ENCODE measurements at regions not wholly inside any gene's neighbourhood (a gene's known extent, or its start where the extent isn't known, plus 50 kb on each side); places are given as distances from the start of the nearest gene placed in this dataset.

GRCh38 chr5:173464813-173465212 is 136.6 kb upstream of the STC2 start:
- Histone ChIP-seq H3K27ac (ENCODE audit: low read depth, low read length) (no peak overlapping the region), H3K4me3 (ENCODE audit: low read depth, low read length) (no peak overlapping the region), H3K9me3 (ENCODE audit: control insufficient read depth, insufficient read depth, low read length) (peaks cover 15% of the 10 kb centered on the region; the same call in 1 of the 2 replicates), H3K27me3 (ENCODE audit: control insufficient read depth, insufficient read depth, low read length) (no peaks in the 10 kb centered on the region)
- POLR2A ChIA-PET, result interaction anchor here (0.9 kb wide), 1 partner anchor 161 kb away, joined by 3 read pairs; no protein-coding TSS in a partner anchor
- no peak for DNase-seq (ENCODE audit: low read depth, low spot score)
- TF ChIP-seq, protein P1, sequence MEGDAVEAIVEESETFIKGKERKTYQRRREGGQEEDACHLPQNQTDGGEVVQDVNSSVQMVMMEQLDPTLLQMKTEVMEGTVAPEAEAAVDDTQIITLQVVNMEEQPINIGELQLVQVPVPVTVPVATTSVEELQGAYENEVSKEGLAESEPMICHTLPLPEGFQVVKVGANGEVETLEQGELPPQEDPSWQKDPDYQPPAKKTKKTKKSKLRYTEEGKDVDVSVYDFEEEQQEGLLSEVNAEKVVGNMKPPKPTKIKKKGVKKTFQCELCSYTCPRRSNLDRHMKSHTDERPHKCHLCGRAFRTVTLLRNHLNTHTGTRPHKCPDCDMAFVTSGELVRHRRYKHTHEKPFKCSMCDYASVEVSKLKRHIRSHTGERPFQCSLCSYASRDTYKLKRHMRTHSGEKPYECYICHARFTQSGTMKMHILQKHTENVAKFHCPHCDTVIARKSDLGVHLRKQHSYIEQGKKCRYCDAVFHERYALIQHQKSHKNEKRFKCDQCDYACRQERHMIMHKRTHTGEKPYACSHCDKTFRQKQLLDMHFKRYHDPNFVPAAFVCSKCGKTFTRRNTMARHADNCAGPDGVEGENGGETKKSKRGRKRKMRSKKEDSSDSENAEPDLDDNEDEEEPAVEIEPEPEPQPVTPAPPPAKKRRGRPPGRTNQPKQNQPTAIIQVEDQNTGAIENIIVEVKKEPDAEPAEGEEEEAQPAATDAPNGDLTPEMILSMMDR (IDR thresholded peaks at IDR 0.05; ENCODE audit: low read depth, low read length), result no peak
- CTCF ChIA-PET, result no interaction called here

DNA sequence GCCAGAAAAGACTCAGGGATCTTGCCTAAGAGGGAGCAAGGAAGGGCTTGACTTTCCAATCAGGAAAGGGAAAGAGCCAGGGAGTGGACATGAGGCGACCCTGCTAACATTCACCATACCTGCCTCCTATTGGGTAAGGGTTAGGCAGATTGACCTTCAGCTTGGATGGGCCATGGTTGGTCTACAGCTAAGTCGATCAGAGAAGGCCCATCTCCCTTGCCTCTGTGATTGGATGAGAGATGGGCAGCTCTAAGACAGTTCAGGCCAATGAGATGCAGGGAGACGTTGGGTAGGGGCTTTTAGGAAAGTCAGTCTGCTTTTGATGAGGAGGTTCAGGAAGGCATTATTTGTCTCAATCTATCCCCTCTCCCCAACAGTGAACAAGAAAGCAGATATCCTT is 135.0 kb upstream of the STC2 start:
- H3K27ac ChIP-seq (ENCODE audit: low read depth, low read length), result no peak overlapping the region
- no peak for DNase-seq (ENCODE audit: low read depth, low spot score)
- TF ChIP-seq, protein P1 (IDR thresholded peaks at IDR 0.05; ENCODE audit: low read depth, low read length), result no peak
- H3K27me3 ChIP-seq (ENCODE audit: control insufficient read depth, insufficient read depth, low read length), result no peaks in the 10 kb centered on the region
- peaks cover 15% of the 10 kb centered on the region; the same call in 1 of the 2 replicates for H3K9me3 ChIP-seq (ENCODE audit: control insufficient read depth, insufficient read depth, low read length)
- H3K4me3 ChIP-seq (ENCODE audit: low read depth, low read length), result no peak overlapping the region
- CTCF ChIA-PET, result interaction anchor here (1.2 kb wide), 1 partner anchor 169 kb away, joined by 4 read pairs; no protein-coding TSS in a partner anchor
- POLR2A ChIA-PET, result interaction anchor here (1.6 kb wide), 1 partner anchor 9 kb away, joined by 3 read pairs; no protein-coding TSS in a partner anchor

DNA sequence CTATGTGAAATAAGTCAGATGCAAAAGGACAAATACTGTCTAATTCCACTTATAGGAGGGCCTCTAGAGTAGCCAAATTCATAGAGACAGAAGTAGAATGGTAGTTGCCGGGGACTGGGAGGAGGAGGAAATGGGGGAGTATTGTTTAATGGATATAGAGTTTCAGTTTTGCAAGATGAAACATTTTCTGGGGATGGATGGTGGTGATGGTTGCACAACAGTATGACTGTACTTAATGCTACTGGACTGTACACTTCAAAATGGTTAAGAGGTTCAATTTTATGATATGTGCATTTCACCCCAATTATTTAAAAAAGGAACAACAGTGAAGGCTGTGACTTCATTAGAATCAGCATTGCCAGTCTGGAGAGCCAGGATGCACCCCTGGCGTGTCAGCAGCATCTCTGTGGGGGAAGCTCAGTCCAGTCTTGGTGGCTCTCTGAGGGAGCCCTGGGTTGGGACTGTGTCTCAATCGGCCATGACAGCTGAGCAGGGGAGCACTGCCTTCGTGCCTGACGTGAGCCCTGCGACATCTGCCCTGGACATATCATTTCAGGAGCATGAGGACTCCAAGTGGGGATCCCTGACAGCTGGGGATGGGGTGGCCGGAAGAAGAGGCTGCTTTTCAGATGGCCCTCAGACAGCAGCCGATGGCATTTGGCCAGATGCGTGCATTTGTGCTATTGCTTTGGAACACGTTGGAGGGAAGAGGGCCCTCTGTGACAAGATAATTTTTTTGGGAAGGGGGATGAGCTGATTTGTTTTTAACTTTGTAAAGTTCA is 130.8 kb upstream of the STC2 start:
- Histone ChIP-seq H3K27me3 (ENCODE audit: control insufficient read depth, insufficient read depth, low read length) (no peaks in the 10 kb centered on the region), H3K9me3 (ENCODE audit: control insufficient read depth, insufficient read depth, low read length) (peaks cover 7% of the 10 kb centered on the region; the same call in 1 of the 2 replicates), H3K4me3 (ENCODE audit: low read depth, low read length) (no peak overlapping the region), H3K27ac (ENCODE audit: low read depth, low read length) (peak overlapping the region; percentile 35)
- DNase-seq (ENCODE audit: low read depth, low spot score), result peak; percentile 53
- ChIA-PET CTCF (no interaction called here), POLR2A (no interaction called here)
- TF ChIP-seq, protein P1 (IDR thresholded peaks at IDR 0.05; ENCODE audit: low read depth, low read length), result no peak

GRCh38 chr5:173457482-173457881 is 129.3 kb upstream of the STC2 start:
- ChIA-PET POLR2A (interaction anchor here (1.1 to 3.7 kb wide), 2 partner anchors 95 to 130 kb away, joined by 3 to 27 read pairs; partner anchors contain the start of gene STC2), CTCF (no interaction called here)
- TF ChIP-seq, protein P1 (IDR thresholded peaks at IDR 0.05; ENCODE audit: low read depth, low read length), result no peak
- H3K27me3 ChIP-seq (ENCODE audit: control insufficient read depth, insufficient read depth, low read length), result no peaks in the 10 kb centered on the region
- DNase-seq (ENCODE audit: low read depth, low spot score), result no peak
- peak overlapping the region; percentile 79 for H3K27ac ChIP-seq (ENCODE audit: low read depth, low read length)
- no peak overlapping the region for H3K4me3 ChIP-seq (ENCODE audit: low read depth, low read length)
- H3K9me3 ChIP-seq (ENCODE audit: control insufficient read depth, insufficient read depth, low read length), result no peaks in the 10 kb centered on the region

DNA sequence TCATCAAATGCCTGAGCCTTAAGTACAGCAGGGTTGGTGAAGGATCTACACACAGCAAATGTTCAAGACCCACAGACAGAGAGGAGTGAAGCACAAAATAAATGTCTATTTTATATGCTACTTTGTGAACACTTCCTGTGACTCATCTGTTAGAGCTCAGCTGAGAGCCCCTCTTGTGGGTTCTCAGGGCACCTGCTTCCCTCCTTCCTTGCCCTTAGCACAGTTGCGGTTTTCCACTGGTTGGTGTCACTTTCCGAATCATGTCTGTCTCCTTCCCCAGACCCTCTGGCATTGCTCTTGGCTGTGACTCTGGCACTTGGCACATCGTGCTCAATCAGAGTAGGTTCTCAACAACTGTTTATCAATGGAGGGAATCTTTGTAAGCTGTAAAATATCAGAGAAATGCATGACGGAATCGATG is 128.5 kb upstream of the STC2 start:
- no peaks in the 10 kb centered on the region for H3K9me3 ChIP-seq (ENCODE audit: control insufficient read depth, insufficient read depth, low read length)
- POLR2A ChIA-PET, result interaction anchor here (1.1 to 3.7 kb wide), 3 partner anchors 17 to 129 kb away, joined by 3 to 27 read pairs (median 3); partner anchors contain the start of gene STC2
- no peak overlapping the region for H3K4me3 ChIP-seq (ENCODE audit: low read depth, low read length)
- DNase-seq (ENCODE audit: low read depth, low spot score), result no peak
- no peaks in the 10 kb centered on the region for H3K27me3 ChIP-seq (ENCODE audit: control insufficient read depth, insufficient read depth, low read length)
- CTCF ChIA-PET, result interaction anchor here (1.4 kb wide), 1 partner anchor 159 kb away, joined by 4 read pairs; no protein-coding TSS in a partner anchor
- TF ChIP-seq, protein P1 (IDR thresholded peaks at IDR 0.05; ENCODE audit: low read depth, low read length), result no peak
- peak overlapping the region; percentile 79 for H3K27ac ChIP-seq (ENCODE audit: low read depth, low read length)
